HG03439 (cell line): ENCODE measurements at regions not wholly inside any gene's neighbourhood (a gene's known extent, or its start where the extent isn't known, plus 50 kb on each side); places are given as distances from the start of the nearest gene placed in this dataset.

Experiments
- ATAC-seq: cut with Tn5 transposase; IDR thresholded peaks from one replicate; pipeline ENCODE4 v1.9.1; 2021; ENCODE audit warnings: mild to moderate bottlenecking, moderate library complexity; ENCODE audit not compliant: unreplicated experiment

DNA sequence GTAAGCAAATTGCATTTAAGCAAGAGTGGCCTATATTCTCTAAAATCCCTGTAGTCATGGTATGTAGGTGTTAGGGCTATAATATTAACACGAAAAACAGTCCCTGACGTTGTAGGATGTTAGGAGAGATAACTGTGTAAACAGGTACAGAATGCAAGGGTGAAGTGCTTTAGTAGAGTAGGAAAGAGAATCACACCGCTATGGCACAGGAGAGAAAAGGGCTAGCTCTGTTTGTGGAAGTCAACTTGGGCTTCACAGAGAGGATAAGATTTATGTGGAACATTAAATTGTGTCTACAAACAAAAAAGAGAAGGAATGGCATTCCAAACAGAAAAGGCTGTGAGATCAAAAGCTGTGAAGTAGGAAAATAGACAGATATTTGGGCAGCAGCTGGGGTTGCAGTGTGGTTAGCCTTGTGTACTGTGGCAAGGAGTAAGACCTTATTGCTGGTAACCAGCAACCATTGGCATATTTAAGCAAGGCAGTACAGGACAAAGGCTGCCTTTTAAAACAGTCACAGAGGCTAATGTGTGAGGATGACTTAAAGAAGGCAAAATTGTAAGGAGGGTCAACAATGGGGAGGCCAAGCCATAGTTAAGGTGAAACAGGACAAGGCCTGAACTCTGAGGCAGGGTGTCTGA lies 337.5 kb upstream of the ADAMTSL1 start:
- no peak for ATAC-seq

DNA sequence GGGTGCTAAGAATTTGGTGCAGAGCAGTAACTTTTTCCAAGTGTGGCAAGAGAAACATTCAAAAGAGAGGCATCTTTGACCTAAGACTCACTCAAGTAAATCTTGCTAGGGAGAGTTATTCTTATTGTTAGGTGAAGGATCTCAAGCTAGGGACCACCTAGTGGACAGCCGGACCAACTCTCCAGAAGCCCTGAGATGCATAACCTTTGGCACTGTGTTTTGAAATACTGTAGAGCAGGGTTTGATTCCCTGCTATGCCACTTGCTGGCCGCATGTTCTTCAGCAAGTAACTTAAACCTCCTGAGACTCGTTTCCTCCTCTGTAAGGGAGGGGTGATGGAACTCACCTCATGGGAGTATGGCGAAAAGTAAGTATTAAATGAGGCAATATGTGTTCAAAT lies 336.1 kb upstream of the ADAMTSL1 start:
- no peak for ATAC-seq

- ATAC-seq: no peak
Measured at GRCh38 chr9:18138656-18139055, 335.3 kb upstream of the ADAMTSL1 start.

GRCh38 chr9:18141681-18142080 lies 332.3 kb upstream of the ADAMTSL1 start:
- ATAC-seq: no peak

DNA sequence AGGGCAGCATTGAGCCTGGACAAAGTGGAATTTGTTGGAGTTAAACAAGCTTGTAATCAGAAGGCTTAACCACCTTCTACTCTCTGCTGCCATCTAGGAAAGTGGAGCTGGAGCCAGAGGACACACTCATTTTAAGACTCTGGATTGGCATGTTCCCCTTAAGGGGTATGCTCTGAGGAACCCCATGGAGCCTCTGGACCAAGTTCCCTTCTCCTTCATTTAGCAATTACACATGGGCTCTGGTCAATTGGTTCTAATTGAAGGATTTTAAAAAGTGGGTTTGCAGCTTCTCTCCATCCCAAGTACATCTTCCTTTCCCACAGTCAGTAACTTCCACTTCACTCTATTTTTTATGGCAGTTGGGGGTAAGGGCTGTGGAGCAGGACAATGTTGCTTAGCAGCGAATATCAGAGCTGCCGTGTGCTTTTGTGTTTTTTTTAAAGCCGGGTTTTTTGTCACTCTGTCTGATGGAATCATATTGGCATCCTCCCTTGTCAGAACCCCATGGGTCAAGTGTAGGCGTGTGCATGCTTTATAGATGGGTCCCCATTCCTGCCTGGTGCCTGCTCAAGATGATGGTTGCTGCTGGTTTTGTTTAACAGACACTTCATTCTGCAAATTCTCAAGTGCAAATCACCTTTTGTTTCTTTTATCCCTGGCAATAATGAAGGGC lies 330.7 kb upstream of the ADAMTSL1 start:
- ATAC-seq: no peak

GRCh38 chr9:18146329-18146728 lies 327.6 kb upstream of the ADAMTSL1 start:
- no peak for ATAC-seq

DNA sequence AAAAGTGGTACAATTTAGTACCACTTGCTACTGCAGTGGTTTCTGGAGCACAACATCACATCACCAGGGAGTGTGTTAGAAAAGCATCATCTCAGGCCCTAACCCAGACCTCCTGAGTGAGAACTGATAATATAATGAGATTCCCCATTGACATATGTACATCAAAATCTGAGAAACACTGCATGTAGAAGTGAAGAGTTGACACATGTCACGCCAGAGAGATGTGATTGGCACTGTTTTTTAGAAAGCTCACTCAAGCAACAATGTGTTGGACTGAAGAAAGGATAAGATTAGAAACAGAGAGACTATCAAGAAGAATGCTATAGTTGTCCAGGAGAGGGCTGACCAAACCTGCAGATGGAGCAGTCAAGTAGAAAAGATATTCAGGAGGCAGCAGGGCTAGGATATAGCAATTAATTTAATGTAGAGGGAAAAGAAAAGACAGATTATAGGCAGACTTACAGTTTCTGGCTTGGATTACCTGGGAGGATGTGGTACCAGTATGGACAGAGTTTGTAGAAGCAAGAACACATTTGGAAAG lies 324.4 kb upstream of the ADAMTSL1 start:
- no peak for ATAC-seq

DNA sequence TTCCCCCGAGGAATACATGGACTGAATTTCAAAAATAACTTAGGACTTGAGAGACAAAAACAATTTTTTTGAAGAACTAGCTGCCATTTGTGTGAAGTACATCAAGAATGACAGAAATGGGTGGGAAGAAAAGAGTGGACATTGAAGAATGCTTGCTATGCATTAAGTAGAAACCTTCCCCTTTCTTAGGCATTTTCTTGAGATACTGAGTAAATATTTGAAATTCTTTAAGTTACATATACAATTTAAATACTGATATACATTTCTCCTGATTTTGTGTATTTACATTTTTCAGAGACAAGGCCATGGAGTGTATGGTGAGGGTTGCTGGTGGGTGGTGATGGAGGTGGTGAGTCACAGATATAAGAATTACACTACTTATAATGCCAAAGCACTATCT lies 319.3 kb upstream of the ADAMTSL1 start:
- ATAC-seq: no peak

DNA sequence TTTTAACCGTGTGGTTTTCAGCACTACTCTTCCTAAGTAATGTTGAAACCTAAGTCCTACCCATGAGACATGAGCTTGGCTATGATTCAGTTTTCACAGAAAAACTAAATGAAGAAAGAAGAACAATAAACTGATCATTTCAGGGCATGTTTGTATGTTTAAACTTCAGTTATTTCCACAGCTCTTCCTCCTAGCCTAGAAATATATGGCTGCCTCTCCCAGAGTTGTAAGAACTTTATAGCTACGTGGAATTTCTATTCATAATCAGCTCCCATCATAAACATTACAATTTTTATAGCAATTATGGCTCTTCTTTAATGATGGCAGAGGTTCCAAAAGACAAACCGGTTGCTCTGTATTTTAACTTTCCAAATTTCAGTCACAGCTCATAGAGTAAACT lies 314.7 kb upstream of the ADAMTSL1 start:
- ATAC-seq: no peak

- no peak for ATAC-seq
Measured at GRCh38 chr9:18163146-18163545, 310.8 kb upstream of the ADAMTSL1 start.

DNA sequence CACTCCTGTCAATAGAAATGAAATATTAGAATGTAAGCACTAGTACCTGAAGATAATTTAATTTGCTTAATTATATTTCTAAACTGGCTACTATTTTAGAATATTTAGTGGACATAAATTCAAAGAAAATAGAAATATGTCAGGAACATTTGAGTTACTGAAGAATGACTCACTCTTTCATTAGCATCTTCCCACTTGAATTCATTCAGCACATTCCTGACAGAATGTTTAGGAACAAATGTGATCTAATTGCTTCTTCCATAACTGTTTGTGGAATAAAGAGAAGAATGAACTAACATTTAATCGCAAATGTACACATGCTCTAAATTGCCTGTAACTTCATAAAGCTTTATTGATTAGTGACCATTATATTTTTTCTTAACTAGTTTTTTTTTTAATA lies 306.2 kb upstream of the ADAMTSL1 start:
- ATAC-seq: no peak

GRCh38 chr9:18173923-18174322 lies 300.0 kb upstream of the ADAMTSL1 start:
- no peak for ATAC-seq

DNA sequence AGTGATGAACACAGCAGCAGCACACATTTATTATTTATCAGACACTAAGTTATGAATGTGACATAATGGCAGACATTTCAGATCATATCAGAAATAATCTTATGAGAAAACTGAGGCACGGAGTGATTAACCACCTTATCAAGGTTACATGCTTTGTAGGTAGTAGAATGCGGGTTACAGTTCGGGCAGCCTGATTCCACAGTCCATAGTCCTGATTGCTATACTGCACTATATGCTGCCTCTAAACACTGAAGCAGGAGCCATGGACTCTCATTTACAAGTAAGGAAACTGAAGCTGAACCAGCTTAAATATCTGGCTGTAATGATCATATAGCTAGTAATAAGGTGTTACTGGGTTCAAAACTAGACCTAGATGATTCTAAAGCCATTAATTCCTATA lies 291.3 kb upstream of the ADAMTSL1 start:
- ATAC-seq: no peak

- no peak for ATAC-seq
Measured at GRCh38 chr9:18183974-18184373, 290.0 kb upstream of the ADAMTSL1 start.

DNA sequence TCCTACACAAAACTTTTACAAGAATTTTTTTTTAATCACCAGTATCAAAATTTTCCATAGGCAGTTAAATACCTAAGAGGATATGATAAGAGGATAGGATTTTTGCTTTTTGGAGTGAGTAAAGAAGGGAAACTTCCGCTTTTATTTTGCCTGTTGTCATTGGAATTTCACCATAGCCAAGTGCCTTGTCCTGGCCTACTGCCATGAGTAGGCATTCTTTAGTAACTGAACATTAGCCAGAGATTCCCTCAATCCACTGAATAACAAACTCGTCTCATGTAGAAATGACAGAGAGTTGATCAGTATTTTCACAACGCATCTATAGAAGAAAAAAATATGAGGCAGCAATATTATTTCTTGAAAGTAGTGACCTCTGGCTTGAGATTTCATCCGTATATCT lies 289.6 kb upstream of the ADAMTSL1 start:
- no peak for ATAC-seq

- no peak for ATAC-seq
Measured at GRCh38 chr9:18185196-18185595, 288.8 kb upstream of the ADAMTSL1 start.

- no peak for ATAC-seq
Measured at GRCh38 chr9:18188971-18189370, 285.0 kb upstream of the ADAMTSL1 start.

GRCh38 chr9:18189871-18190670 lies 283.9 kb upstream of the ADAMTSL1 start:
- ATAC-seq: no peak

DNA sequence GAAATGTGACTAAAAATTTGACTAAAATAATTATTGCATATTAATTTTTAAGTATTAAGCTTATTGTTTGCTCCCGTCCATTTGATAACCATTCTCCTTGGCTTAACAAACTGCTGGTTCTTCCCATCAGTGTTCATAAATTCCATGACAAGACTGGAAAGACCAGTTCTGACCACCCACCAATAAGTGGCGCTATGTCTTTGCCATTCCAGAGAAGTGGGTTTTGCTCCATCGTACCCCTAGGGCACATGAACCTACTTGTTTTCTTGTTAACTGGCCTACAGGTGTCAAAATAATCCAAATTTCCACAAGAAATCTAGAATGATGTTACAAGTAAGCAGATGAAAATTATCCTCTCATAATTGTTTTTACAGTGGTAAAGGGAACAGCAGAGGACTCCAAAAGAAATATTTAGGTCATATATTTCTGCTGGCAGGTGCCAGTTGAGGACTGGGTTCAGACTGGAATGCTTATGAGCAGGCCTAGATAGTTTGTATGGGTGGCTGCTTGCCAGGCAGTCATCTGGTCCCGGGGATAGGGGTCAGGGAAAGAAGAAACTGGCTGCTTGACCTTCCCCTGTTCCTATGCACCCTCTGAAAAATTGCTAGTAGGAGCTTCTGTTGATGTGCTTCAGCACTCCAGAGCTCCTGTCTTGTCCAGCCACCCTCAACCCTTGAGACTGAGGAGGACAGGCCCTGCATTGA lies 283.1 kb upstream of the ADAMTSL1 start:
- ATAC-seq: no peak

- no peak for ATAC-seq
Measured at GRCh38 chr9:18194316-18194715, 279.6 kb upstream of the ADAMTSL1 start.

GRCh38 chr9:18195223-18195622 lies 278.7 kb upstream of the ADAMTSL1 start:
- no peak for ATAC-seq
